ENCODE measurements at regions not wholly inside any gene's neighbourhood (a gene's known extent, or its start where the extent isn't known, plus 50 kb on each side); places are given as distances from the start of the nearest gene placed in this dataset.

DNA sequence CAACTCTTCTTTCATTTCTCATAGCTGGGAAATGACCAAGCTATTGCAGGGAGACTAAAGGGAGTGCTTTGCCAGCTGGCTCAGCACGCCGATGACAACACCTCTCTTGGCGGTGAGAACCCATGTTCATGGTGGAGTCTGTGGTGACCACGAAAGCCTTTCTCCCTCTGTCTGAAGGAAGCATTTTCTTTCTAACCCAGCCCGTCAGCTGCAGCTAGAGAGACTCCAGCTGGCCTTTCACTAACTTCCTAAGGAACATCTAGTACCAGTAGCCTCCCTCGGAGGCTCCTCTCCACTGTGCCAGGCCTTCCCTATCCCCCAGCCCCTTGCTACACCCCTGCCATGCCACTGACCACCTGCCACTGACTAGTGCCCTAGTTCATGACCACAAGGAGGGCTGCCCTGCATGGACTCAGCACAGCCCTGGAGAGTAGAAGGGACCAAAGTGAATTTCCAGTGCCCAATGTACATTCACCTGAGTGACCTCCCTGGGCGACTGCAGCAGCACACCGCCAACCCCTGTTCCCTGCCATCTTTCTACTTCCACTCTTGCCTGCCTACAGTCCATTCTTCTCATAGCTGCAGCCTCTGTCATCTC is 81.3 kb downstream of the CBLN1 start:
- Mint-ChIP-seq H3K4me1 (ENCODE audit: unreplicated experiment) (no peaks in the 10 kb centered on the region), H3K27me3 (ENCODE audit: unreplicated experiment) (no peaks in the 10 kb centered on the region), H3K36me3 (ENCODE audit: unreplicated experiment) (no peaks in the 10 kb centered on the region), H3K4me3 (ENCODE audit: unreplicated experiment) (no peak overlapping the region), H3K27ac (ENCODE audit: unreplicated experiment) (no peak overlapping the region), H3K9me3 (ENCODE audit: unreplicated experiment) (peaks cover 8% of the 10 kb centered on the region)
- DNase-seq (ENCODE audit: extremely low spot score, unreplicated experiment) = peak; percentile 66
- TF ChIP-seq CTCF (IDR thresholded peaks at IDR 0.05) = no peak

GRCh38 chr16:49195237-49195548 is 86.4 kb downstream of the CBLN1 start:
- H3K27ac Mint-ChIP-seq (ENCODE audit: unreplicated experiment) = no peak overlapping the region
- peak; percentile 70 for DNase-seq (ENCODE audit: extremely low spot score, unreplicated experiment)
- no peaks in the 10 kb centered on the region for H3K9me3 Mint-ChIP-seq (ENCODE audit: unreplicated experiment)
- no peaks in the 10 kb centered on the region for H3K4me1 Mint-ChIP-seq (ENCODE audit: unreplicated experiment)
- H3K36me3 Mint-ChIP-seq (ENCODE audit: unreplicated experiment) = no peaks in the 10 kb centered on the region
- no peak for TF ChIP-seq CTCF (IDR thresholded peaks at IDR 0.05)
- no peak overlapping the region for H3K4me3 Mint-ChIP-seq (ENCODE audit: unreplicated experiment)
- H3K27me3 Mint-ChIP-seq (ENCODE audit: unreplicated experiment) = no peaks in the 10 kb centered on the region

DNA sequence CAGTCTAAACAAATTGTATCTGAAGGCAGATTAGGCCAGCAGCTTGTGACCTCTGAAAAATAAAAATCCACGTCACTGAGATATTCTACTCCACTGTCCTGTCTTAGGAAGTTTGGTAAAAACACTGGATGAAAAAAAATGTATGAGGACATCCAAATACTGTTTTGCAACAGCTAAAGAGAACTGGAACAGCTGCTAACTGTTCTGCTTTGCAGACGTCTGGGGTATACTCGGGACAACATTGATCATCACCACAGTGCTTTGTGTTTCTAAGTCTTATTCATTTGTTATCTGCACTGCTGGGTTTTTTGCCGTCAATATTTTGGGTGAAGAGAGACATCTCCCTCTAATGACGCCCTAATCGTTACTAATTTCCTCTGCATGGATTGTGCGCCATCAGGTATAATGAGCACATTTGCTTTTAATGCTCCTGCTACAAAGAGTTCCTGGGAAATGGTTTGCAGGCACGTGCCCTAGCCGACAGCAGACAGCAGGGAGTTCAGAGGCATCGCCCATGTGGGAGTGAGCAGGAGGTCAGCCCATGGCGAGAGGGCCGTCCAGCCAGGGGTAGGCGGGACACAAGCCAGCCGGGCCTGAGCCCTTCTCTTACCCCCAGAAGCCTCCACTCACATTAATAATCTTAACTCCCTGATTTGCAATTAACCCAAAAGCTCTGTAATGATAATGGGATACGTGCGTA is 87.0 kb downstream of the CBLN1 start:
- peak; percentile 69 for DNase-seq (ENCODE audit: extremely low spot score, unreplicated experiment)
- no peaks in the 10 kb centered on the region for H3K27me3 Mint-ChIP-seq (ENCODE audit: unreplicated experiment)
- no peak overlapping the region for H3K27ac Mint-ChIP-seq (ENCODE audit: unreplicated experiment)
- H3K9me3 Mint-ChIP-seq (ENCODE audit: unreplicated experiment) = no peaks in the 10 kb centered on the region
- H3K4me1 Mint-ChIP-seq (ENCODE audit: unreplicated experiment) = no peaks in the 10 kb centered on the region
- TF ChIP-seq CTCF (IDR thresholded peaks at IDR 0.05) = no peak
- no peak overlapping the region for H3K4me3 Mint-ChIP-seq (ENCODE audit: unreplicated experiment)
- H3K36me3 Mint-ChIP-seq (ENCODE audit: unreplicated experiment) = no peaks in the 10 kb centered on the region

GRCh38 chr16:49193596-49193995 is 88.0 kb downstream of the CBLN1 start:
- TF ChIP-seq CTCF (IDR thresholded peaks at IDR 0.05) = no peak
- Mint-ChIP-seq H3K27me3 (ENCODE audit: unreplicated experiment) (no peaks in the 10 kb centered on the region), H3K36me3 (ENCODE audit: unreplicated experiment) (no peaks in the 10 kb centered on the region), H3K4me3 (ENCODE audit: unreplicated experiment) (no peak overlapping the region), H3K27ac (ENCODE audit: unreplicated experiment) (no peak overlapping the region), H3K4me1 (ENCODE audit: unreplicated experiment) (no peaks in the 10 kb centered on the region), H3K9me3 (ENCODE audit: unreplicated experiment) (no peaks in the 10 kb centered on the region)
- DNase-seq (ENCODE audit: extremely low spot score, unreplicated experiment) = peak; percentile 46

DNA sequence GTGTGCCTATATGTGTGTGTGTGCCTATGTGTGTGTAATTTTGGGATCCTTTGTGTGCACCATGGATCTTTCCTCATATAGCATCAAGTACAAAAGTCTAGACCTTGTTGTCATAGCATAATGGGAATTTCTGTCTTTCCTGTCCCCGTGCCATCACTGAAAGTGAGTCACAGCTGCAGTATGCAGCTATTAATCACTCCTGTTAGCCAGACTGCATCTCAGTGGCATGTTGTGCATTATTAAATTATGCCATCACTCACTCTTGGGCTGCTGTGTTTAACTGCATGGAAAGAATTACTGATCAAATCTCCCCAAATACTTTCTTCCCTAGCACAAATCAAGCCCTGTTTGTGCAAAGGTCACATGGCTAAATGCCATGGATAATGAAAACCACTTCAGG is 92.4 kb downstream of the CBLN1 start:
- Mint-ChIP-seq H3K4me1 (ENCODE audit: unreplicated experiment) (no peaks in the 10 kb centered on the region), H3K27me3 (ENCODE audit: unreplicated experiment) (no peaks in the 10 kb centered on the region), H3K27ac (ENCODE audit: unreplicated experiment) (no peak overlapping the region), H3K9me3 (ENCODE audit: unreplicated experiment) (no peaks in the 10 kb centered on the region), H3K4me3 (ENCODE audit: unreplicated experiment) (no peak overlapping the region), H3K36me3 (ENCODE audit: unreplicated experiment) (no peaks in the 10 kb centered on the region)
- DNase-seq (ENCODE audit: extremely low spot score, unreplicated experiment) = no peak
- no peak for TF ChIP-seq CTCF (IDR thresholded peaks at IDR 0.05)

All from osteocyte (in vitro differentiated cells).